H1 (cell line): ENCODE measurements at regions not wholly inside any gene's neighbourhood (a gene's known extent, or its start where the extent isn't known, plus 50 kb on each side); places are given as distances from the start of the nearest gene placed in this dataset.

Experiments
- CTCF ChIP-seq, 3 experiments: IDR thresholded peaks; 1 replicate in 2 of 3; 2 replicates in 1 of 3; pipeline versions ENCODE4 v1.5.1 to v1.6.1; 2011; ENCODE audit warnings: low read length in 3 of 3, mild to moderate bottlenecking in 3 of 3, inconsistent platforms in 2 of 3, low read depth in 1 of 3, moderate library complexity in 1 of 3; ENCODE audit not compliant: insufficient read depth in 1 of 3; ENCODE audit errors: control extremely low read depth in 1 of 3
- EP300 ChIP-seq, 2 experiments: IDR thresholded peaks; 1 replicate in 1 of 2; 2 replicates in 1 of 2; pipeline ENCODE4 v1.6.1; 2011 to 2012; ENCODE audit warnings: low read depth in 2 of 2, low read length in 2 of 2, mild to moderate bottlenecking in 2 of 2, borderline replicate concordance in 1 of 2, inconsistent platforms in 1 of 2, moderate library complexity in 1 of 2
- EZH2 ChIP-seq: fragments of 200-600 bp; sonication (generic); IDR thresholded peaks from 2 replicates; pipeline ENCODE4 v1.7.1; 2012; ENCODE audit warnings: low read depth, mild to moderate bottlenecking, moderate library complexity, low read length, inconsistent platforms; ENCODE audit not compliant: severe bottlenecking
- HDAC2 ChIP-seq, 2 experiments: fragments of 300-600 bp in 1 of 2; sonication (generic) in 1 of 2; IDR thresholded peaks; 2 replicates each; pipeline ENCODE4 v1.6.1; 2011 to 2012; ENCODE audit warnings: low read depth in 2 of 2, low read length in 2 of 2, mild to moderate bottlenecking in 2 of 2, moderate library complexity in 2 of 2, borderline replicate concordance in 1 of 2, inconsistent platforms in 1 of 2
- POLR2A ChIP-seq, 2 experiments: IDR thresholded peaks; 1 replicate in 1 of 2; 2 replicates in 1 of 2; pipeline ENCODE4 v1.6.1; 2011; ENCODE audit warnings: low read depth in 2 of 2, low read length in 2 of 2, mild to moderate bottlenecking in 2 of 2; ENCODE audit errors: control extremely low read depth in 1 of 2
- POLR2AphosphoS5 ChIP-seq: IDR thresholded peaks from 2 replicates; pipeline ENCODE4 v1.6.1; 2011; ENCODE audit warnings: low read depth, low read length
- RAD21 ChIP-seq, 2 experiments: IDR thresholded peaks in 1 of 2; conservative IDR thresholded peaks in 1 of 2; 2 replicates each; pipeline ENCODE4 v1.6.1; 2011; ENCODE audit warnings: low read depth in 2 of 2, low read length in 2 of 2, improper control_type of control experiment in 1 of 2, inconsistent platforms in 1 of 2, mild to moderate bottlenecking in 1 of 2, moderate library complexity in 1 of 2
- RFX5 ChIP-seq: IDR thresholded peaks from 2 replicates; pipeline ENCODE4 v1.6.1; 2011; ENCODE audit warnings: low read depth, low read length, improper control_type of control experiment, borderline replicate concordance
- RNF2 ChIP-seq: fragments of 200-900, 300-1000 bp; sonication (generic); IDR thresholded peaks from 2 replicates; pipeline ENCODE4 v1.7.1; 2016; ENCODE audit warnings: borderline replicate concordance, low read depth, mild to moderate bottlenecking, antibody characterized with exemption, low read length; ENCODE audit not compliant: poor library complexity, severe bottlenecking; ENCODE audit errors: missing control alignments

- TF ChIP-seq POLR2A (IDR thresholded peaks at IDR 0.05; ENCODE audit: control extremely low read depth in 1 of 2, low read depth in 2 of 2, low read length in 2 of 2) (no peak), POLR2AphosphoS5 (no peak), CTCF (IDR thresholded peaks at IDR 0.05; ENCODE audit: control extremely low read depth in 1 of 3, insufficient read depth in 1 of 3, low read depth in 1 of 3, low read length in 3 of 3) (no peak), EP300 (IDR thresholded peaks at IDR 0.05; ENCODE audit: borderline replicate concordance in 1 of 2, low read depth in 2 of 2, low read length in 2 of 2) (no peak), EZH2 (no peak), RNF2 (no peak), RFX5 (no peak), RAD21 (IDR thresholded peaks at IDR 0.05 in 1 of 2, conservative IDR thresholded peaks at IDR 0.05 in 1 of 2; ENCODE audit: low read depth in 2 of 2, low read length in 2 of 2) (no peak), HDAC2 (IDR thresholded peaks at IDR 0.05; ENCODE audit: borderline replicate concordance in 1 of 2, low read depth in 2 of 2, low read length in 2 of 2) (no peak)
These were observed 249.6 kb downstream of the NKX6-1 start for GRCh38 chr4:84249521-84249920.
